IPS DF 4.7 (cell line): ENCODE measurements at regions not wholly inside any gene's neighbourhood (a gene's known extent, or its start where the extent isn't known, plus 50 kb on each side); places are given as distances from the start of the nearest gene placed in this dataset.
A peak's percentile ranks its signal among the peaks of the same experiment; 100 is the strongest.
"Not testable (repeated sequence)": the region's sequence is repeated elsewhere in the genome, so short reads cannot be mapped to it uniquely, and the experiment has no call there.

Experiments used
- DNase-seq: peaks from one replicate; pipeline ENCODE4 v3.0.0-alpha.2; 2013; ENCODE audit warnings: low spot score; ENCODE audit errors: extremely low read depth

- no peak for DNase-seq
Observed at GRCh38 chr6:115554060-115554459, 506.6 kb downstream of the FRK start.

GRCh38 chr6:115551527-115551926, 509.2 kb downstream of the FRK start:
- no peak for DNase-seq

GRCh38 chr6:115545672-115545986, 515.1 kb downstream of the FRK start:
- DNase-seq: no peak

- DNase-seq: peak; percentile 60
Observed at GRCh38 chr6:115544765-115545671, 515.7 kb downstream of the FRK start.

GRCh38 chr6:115540077-115540869, 520.4 kb downstream of the FRK start:
- no peak for DNase-seq

- DNase-seq: no peak
Observed at GRCh38 chr6:115539531-115539930, 521.2 kb downstream of the FRK start.

GRCh38 chr6:115524821-115525220, 535.9 kb downstream of the FRK start:
- no peak for DNase-seq

- DNase-seq: not testable (repeated sequence)
Observed at GRCh38 chr6:115521747-115522146, 538.9 kb downstream of the FRK start.

GRCh38 chr6:115514656-115515055, 546.0 kb downstream of the FRK start:
- DNase-seq: no peak

- DNase-seq: no peak
Observed at GRCh38 chr6:115512923-115513322, 547.8 kb downstream of the FRK start.

- DNase-seq: no peak
Observed at GRCh38 chr6:115511771-115512170, 548.9 kb downstream of the FRK start.

- not testable (repeated sequence) for DNase-seq
Observed at GRCh38 chr6:115502432-115502831, 558.3 kb downstream of the FRK start.

- DNase-seq: no peak
Observed at GRCh38 chr6:115495184-115495583, 565.5 kb downstream of the FRK start.

- no peak for DNase-seq
Observed at GRCh38 chr6:115487331-115487730, 573.4 kb downstream of the FRK start.

- DNase-seq: no peak
Observed at GRCh38 chr6:115485400-115485799, 575.3 kb downstream of the FRK start.

- DNase-seq: not testable (repeated sequence)
Observed at GRCh38 chr6:115480543-115480942, 580.1 kb downstream of the FRK start.

- DNase-seq: no peak
Observed at GRCh38 chr6:115474443-115475041, 586.1 kb downstream of the FRK start.

- DNase-seq: no peak
Observed at GRCh38 chr6:115468272-115469005, 592.3 kb downstream of the FRK start.

GRCh38 chr6:115467726-115468125, 593.0 kb downstream of the FRK start:
- DNase-seq: no peak

GRCh38 chr6:115460913-115461312, 599.8 kb downstream of the FRK start:
- DNase-seq: no peak

GRCh38 chr6:115456848-115457247, 603.8 kb downstream of the FRK start:
- DNase-seq: peak; percentile 62
